GM18861 (cell line): ENCODE measurements at regions not wholly inside any gene's neighbourhood (a gene's known extent, or its start where the extent isn't known, plus 50 kb on each side); places are given as distances from the start of the nearest gene placed in this dataset.
"Not testable (repeated sequence)": the region's sequence is repeated elsewhere in the genome, so short reads cannot be mapped to it uniquely, and the experiment has no call there.

Experiments used
- ATAC-seq: cut with Tn5 transposase; IDR thresholded peaks from one replicate; pipeline ENCODE4 v1.9.1; 2021; ENCODE audit not compliant: unreplicated experiment

DNA sequence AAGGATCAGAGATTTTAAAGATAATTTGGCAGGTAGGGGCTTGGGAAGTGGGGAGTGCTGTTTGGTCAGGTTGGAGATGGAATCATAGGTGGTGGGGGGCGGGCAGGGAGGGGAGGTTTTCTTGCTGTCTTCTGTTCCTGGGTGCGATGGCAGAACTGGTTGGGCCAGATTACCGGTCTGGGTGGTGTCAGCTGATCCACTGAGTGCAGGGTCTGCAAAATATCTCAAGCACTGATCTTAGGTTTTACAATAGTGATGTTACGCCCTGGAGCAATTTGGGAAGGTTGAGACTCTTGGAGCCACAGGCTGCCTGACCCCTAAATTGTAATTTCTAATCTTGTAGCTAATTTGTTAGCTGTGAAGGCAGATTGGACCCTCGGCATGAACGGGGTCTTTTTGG, 78.0 kb upstream of the PARP8 start:
- ATAC-seq, result not testable (repeated sequence)

DNA sequence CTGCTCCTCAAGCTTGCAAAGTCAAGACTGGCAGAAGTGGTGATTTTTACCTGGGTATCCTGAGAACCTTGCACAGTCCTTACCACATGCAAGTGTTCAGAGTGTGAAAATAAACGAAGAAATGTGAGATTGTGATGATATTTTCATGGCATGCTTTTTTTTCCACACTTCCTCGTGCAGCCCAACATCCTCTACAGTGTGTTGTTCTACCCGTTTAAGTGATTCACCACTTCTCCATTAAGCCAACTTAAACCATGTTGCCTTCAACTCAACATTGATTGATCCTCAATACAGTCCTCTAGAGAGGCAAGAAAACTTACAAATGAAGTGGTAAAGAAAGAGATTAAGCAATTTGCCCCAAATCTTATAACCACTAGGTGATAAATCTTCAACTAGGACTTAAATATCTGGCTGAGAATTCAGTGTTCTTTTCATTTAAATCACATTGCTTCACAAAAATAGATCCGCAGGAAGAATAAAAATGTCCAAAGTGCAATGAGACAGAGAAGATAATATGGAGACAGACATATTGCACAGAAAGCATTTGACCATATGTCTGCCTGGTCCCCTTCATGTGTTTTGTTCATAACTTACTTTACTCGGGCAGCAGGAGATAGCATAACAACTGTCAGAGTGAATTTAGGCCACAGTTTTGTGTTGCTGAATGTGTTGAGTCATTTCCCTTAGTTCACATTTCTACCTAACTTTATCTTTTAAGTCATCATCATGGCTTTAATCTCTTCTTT, 75.8 kb upstream of the PARP8 start:
- not testable (repeated sequence) for ATAC-seq

DNA sequence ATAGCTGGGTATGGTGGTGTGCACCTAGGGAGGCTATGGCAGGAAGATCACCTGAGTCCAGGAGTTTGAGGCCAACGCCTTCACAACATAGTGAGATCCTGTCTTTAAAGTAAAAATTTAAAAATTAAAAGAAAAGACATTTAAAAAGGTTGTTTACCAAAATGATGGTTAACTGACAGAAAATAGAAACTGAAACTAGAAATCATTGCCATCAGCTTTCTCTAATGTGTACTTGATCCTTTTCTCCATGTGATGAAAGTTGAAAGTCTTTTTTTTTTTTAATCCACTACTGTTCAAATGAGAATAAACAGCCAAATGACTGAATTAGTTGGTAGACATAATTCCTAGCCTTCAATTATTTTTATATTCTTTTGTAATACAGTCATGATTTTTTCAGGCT, 75.1 kb upstream of the PARP8 start:
- ATAC-seq, result not testable (repeated sequence)

DNA sequence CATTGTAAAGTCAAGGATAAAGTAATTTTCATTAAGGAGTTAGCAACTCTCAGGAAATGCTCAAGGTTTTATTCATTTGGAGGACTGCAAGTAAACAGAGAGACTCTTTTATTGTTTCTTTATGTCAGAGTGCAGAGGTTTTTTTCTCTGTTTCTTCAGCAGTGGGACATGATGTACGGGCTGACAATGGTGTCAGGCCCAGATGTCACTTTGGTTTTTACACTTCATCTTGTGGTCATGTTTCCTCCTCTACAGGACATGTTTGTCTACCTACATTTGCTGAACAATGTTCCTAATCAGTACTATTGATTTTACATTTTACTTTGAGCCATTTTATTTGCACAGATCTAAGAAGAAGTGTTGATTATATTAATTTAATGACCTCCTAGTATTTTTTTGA, 72.8 kb upstream of the PARP8 start:
- ATAC-seq, result no peak

DNA sequence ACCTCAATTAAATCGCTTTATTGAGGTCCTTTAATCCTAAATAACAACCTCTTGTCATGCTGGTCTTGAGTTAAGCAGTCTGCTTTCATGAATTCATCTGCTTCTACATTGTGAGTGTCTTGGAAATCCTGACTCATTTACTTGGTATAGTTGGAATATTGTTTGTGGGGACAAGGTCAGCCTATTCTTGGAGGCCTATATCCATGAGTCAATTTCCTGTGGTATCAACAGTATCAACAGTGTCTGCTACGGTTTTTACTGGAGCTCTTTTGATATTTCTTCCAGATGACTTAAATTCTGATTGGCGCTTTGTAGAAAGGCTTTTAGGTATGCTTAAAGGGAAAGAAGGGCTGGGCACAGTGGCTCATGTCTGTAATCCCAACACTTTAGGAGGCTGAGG, 71.2 kb upstream of the PARP8 start:
- no peak for ATAC-seq

DNA sequence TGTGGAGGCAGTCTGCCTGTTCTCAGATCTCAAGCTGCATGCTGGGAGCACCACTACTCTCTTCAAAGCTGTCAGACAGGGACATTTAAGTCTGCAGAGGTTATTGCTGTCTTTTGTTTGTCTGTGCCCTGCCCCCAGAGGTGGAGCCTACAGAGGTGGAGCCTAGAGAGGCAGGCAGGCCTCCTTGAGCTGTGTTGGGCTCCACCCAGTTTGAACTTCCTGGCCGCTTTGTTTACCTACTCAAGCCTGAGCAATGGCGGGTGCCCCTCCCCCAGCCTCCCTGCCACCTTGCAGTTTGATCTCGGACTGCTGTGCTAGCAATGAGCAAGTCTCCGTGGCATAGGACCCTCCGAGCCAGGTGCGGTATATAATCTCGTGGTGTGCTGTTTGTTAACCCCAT, 64.9 kb upstream of the PARP8 start:
- ATAC-seq, result not testable (repeated sequence)

DNA sequence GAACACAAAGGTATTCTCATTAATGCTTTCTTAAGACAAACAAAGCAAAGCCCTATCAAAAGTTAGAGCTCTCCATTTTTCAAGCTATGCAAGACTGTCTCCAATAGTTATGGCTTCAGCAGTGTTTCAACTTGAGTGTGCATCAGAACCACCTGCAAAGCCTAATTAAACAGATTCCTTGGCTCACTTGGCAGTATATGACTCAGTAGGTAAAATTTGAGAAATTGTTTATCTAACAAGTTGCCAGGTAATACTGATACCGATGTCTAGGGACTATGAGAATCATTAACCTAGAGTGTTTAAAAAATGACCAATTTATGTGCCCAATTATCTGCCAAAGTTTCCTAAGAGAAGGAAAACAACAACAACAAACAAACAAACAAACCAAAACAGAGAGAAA, 60.3 kb upstream of the PARP8 start:
- ATAC-seq, result no peak

DNA sequence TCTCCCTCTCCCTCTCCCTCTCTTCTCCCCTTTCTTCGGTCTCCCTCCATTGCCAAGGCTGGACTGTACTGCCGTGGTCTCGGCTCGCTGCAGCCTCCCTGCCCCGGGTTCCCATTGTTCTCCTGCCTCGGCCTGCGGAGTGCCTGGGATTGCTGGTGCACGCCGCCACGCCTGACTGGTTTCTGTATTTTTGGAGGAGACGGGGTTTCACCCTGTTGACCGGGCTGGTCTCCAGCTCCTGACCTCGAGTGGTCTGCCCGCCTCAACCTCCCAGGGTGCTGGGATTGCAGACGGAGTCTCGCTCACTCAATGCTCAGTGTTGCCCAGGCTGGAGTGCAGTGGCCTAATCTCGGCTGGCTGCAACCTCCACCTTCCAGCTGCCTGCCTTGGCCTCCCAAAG, 59.0 kb upstream of the PARP8 start:
- ATAC-seq, result not testable (repeated sequence)

DNA sequence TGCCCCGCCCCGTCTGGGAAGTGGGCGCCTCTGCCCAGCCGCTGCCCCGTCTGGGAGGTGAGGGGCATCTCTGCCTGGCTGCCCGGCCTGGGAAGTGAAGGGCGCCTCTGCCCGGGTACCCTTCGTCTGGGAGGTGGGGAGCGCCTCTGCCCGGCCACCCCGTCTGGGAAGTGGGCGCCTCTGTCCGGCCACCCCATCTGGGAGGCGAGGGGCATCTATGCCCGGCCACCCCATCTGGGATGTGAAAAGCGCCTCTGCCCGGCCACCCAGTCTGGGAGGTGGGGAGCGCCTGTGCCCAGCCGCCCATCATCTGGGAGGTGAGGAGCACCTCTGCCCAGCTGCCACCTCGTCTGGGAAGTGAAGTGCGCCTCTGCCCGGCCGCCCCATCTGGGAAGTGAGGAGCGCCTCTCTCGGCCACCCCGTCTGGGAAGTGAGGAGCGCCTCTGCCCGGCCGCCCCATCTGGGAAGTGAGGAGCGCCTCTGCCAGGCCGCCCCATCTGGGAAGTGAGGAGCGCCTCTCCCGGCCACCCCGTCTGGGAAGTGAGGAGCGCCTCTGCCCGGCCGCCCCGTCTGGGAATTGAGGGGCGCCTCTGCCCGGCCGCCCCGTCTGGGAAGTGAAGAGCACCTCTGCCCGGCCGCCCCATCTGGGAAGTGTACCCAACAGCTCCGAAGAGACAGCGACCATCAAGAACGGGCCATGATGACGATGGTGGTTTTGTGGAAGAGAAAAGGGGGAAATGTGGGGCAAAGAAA, 58.3 kb upstream of the PARP8 start:
- ATAC-seq, result not testable (repeated sequence)

DNA sequence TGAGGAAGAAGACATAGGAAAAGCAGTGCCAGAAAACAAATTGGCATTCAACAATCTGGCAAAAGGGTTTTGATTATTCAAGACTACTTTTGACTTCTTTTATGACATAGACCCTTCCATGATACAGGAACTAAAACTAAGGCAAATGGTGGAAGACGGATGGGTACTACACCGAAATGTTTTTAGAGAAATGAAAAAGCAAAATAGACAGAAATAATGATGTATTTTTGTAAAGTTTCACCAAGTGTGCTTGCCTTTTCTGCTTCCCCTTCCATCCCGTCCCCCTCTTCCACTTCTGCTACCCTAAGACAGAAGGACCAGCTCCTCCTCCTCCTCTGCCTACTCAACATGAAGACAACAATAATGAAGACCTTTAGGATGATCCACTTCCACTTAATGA, 53.4 kb upstream of the PARP8 start:
- not testable (repeated sequence) for ATAC-seq
